DMS153 treated with DMSO at 0.1 percent for 48 hours (cell line): ENCODE measurements at regions not wholly inside any gene's neighbourhood (a gene's known extent, or its start where the extent isn't known, plus 50 kb on each side); places are given as distances from the start of the nearest gene placed in this dataset.

Source experiments
- DNase-seq: peaks from one replicate; lab custom pipeline; 2025; ENCODE audit not compliant: unreplicated experiment; lab: John Stamatoyannopoulos, UW

- DNase-seq: no peak
Observed at GRCh38 chr13:23980160-23980551, 82.9 kb upstream of the C1QTNF9B start.

- DNase-seq: no peak
Observed at GRCh38 chr13:23983671-23984070, 86.4 kb upstream of the C1QTNF9B start.

GRCh38 chr13:23984546-23984945 lies 87.2 kb upstream of the C1QTNF9B start:
- DNase-seq: no peak

GRCh38 chr13:23985060-23985459 lies 87.8 kb upstream of the C1QTNF9B start:
- DNase-seq: no peak

GRCh38 chr13:23985839-23986238 lies 88.5 kb upstream of the C1QTNF9B start:
- no peak for DNase-seq

GRCh38 chr13:23986619-23987018 lies 89.3 kb upstream of the C1QTNF9B start:
- no peak for DNase-seq

GRCh38 chr13:23987331-23987894 lies 90.1 kb upstream of the C1QTNF9B start:
- DNase-seq: no peak

GRCh38 chr13:23988546-23989122 lies 91.3 kb upstream of the C1QTNF9B start:
- DNase-seq: no peak

GRCh38 chr13:23990455-23990854 lies 93.2 kb upstream of the C1QTNF9B start:
- no peak for DNase-seq

GRCh38 chr13:23991119-23991518 lies 93.8 kb upstream of the C1QTNF9B start:
- DNase-seq: no peak

GRCh38 chr13:23992781-23993679 lies 95.7 kb upstream of the C1QTNF9B start:
- DNase-seq: no peak

GRCh38 chr13:23993680-23993985 lies 96.3 kb upstream of the C1QTNF9B start:
- DNase-seq: no peak

GRCh38 chr13:23995283-23996073 lies 98.2 kb upstream of the C1QTNF9B start:
- no peak for DNase-seq

- DNase-seq: no peak
Observed at GRCh38 chr13:23996456-23996855, 99.2 kb upstream of the C1QTNF9B start.

GRCh38 chr13:23999424-23999823 lies 102.1 kb upstream of the C1QTNF9B start:
- DNase-seq: no peak

- no peak for DNase-seq
Observed at GRCh38 chr13:24002206-24002815, 105.0 kb upstream of the C1QTNF9B start.

- DNase-seq: no peak
Observed at GRCh38 chr13:24004142-24004899, 107.0 kb upstream of the C1QTNF9B start.

GRCh38 chr13:24004971-24005370 lies 107.7 kb upstream of the C1QTNF9B start:
- DNase-seq: no peak

GRCh38 chr13:24005755-24006281 lies 108.5 kb upstream of the C1QTNF9B start:
- DNase-seq: no peak
